GM18873 (cell line): ENCODE measurements at regions not wholly inside any gene's neighbourhood (a gene's known extent, or its start where the extent isn't known, plus 50 kb on each side); places are given as distances from the start of the nearest gene placed in this dataset.

Experiments used
- ATAC-seq: cut with Tn5 transposase; IDR thresholded peaks from one replicate; pipeline ENCODE4 v1.9.1; 2021; ENCODE audit warnings: mild to moderate bottlenecking, moderate library complexity, moderate number of reproducible peaks; ENCODE audit not compliant: unreplicated experiment, low FRiP score

- ATAC-seq = no peak
Measured at GRCh38 chr13:34419755-34420154, 522.3 kb upstream of the NBEA start.

DNA sequence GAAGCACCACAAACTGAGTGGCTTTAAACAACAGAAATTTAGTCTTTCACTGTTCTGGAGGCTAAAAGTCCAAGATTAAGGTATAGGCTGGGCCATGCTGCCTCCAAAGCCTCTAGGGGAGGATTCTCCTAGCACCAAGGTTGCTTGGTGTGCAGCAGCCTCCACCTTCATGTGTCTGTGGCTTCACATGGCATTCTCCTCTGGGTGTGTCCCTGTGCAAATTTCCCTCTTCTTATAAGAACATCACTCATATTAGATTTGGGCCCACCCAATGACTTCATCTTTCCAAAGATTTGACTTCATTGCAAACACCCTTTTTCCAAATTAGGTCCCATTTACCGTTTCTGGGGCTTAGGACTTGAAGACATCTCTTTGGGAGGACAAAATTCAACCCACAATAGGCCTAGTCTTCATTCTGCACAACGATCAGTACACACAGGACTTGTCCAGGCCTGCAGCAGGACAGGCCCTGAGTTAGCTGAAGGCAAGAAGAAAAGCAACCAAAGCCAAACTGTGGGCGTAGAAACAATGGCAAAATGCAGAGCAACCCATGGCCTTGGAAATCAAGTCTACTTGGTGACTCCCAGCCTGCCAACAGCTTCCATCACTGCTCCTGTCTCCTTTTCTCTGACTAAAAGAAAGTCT lies 521.2 kb upstream of the NBEA start:
- ATAC-seq = no peak

DNA sequence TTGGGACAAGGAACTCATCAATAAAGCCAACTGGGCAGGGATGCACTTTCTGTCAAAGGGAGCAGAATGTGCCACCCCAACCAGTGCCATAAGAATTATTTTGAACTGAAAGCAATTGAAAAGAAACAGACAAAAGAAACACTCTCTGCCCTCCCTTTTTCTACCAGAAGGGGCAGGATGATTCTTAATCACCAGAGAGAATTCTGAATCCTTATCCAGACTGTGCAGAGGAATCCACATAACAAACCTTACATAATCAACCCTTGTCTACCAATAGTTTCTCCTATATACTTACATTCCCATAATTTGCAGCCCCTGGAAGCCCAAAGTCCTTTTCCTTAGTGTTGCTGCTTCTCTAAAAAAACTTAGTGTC lies 520.7 kb upstream of the NBEA start:
- no peak for ATAC-seq

DNA sequence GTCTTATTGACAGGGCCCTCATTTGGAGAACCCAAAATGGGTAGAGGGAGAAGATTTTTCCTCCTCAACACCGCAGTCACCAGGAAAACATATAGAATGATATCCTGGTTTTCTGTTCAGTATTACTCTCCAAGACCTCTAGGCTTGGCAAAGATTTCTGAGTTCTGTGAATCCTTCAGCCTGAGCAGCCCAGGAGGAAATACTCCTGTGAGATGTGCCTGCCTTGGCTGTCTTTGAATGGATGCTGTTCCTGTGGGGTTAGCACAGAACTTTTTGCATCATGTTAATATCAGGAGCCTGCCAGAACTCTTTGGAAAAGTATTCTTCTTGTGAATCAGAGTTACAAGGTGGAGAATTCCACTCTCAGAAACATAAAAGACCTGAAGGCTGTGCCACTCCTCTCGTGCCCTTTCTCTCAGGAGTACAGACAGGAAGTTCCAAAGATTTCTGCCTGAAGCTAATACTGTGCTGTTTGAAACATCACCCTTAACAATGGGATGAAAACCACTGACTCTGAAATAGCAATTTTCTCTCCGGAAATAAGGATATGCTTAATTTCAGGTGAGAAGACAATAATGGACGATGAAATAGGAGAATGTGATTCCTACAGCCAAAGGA lies 520.1 kb upstream of the NBEA start:
- no peak for ATAC-seq

GRCh38 chr13:34422956-34423355 lies 519.1 kb upstream of the NBEA start:
- ATAC-seq = no peak

DNA sequence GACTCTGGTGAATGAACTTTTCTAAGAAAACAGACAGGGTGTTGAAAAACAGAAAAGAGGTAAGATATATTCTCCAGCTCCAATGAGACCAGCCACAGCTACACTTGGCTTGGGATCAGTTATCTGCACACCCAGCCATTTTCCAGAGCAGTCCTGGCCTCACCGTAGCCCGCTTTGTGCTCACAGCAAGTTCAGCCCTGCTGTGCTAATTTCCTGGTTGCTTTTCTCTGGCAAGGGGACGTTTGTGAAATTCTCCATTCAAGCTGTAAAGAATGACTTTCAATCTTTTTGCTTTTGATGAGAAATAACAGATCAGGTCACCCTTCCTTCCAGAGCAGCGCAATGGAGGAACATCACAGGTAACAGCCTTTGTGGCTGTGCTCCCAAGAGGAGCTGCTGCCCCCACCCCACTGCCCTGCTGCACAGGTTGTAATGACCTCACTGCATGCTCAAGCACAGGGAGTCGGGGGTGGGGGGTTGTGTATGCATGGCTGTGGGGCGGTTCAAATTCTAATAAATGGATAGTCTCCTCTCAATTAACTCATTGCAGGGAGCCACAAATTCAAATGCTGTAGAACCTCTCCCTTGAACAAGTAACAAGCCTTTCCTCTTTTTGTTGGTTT lies 516.6 kb upstream of the NBEA start:
- ATAC-seq = no peak

GRCh38 chr13:34428911-34429310 lies 513.2 kb upstream of the NBEA start:
- no peak for ATAC-seq

GRCh38 chr13:34430294-34430693 lies 511.8 kb upstream of the NBEA start:
- no peak for ATAC-seq

GRCh38 chr13:34431827-34432581 lies 510.1 kb upstream of the NBEA start:
- ATAC-seq = no peak

DNA sequence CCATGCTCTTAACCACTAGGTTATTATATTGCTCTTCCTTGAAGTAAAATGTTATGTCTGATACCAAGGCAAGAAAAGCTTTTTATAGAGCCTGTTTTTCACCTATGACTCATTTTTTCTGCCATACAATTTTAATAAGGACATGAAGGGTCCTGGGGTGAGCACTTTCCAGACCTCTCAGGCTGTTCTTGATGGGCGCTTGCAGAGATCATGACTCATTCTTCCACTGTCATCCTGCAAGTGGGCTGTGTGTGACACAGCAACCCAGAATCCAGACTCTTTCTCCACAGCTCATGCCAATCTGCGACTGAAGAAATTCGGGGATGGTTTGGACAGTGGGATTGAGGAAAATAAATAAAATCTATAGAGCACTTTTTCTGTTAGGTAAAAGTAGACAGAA lies 506.7 kb upstream of the NBEA start:
- ATAC-seq = no peak

DNA sequence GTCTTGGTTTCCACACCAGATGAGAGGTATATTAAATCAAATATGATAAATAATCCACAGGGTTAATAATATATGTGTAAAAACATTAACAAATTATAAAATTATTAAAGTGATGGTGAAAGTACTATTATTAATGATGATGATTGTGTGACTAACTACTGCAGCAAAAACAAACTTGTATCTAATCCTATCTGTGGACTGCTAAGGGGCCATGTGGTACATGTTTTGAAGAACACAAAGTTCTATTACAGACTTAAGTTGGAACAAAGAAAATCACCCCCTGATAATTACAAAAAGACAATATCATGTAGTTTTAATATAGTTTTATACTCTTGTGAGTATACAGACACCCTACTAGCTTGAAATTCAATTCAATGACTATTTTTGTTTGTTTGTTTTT lies 504.2 kb upstream of the NBEA start:
- no peak for ATAC-seq

DNA sequence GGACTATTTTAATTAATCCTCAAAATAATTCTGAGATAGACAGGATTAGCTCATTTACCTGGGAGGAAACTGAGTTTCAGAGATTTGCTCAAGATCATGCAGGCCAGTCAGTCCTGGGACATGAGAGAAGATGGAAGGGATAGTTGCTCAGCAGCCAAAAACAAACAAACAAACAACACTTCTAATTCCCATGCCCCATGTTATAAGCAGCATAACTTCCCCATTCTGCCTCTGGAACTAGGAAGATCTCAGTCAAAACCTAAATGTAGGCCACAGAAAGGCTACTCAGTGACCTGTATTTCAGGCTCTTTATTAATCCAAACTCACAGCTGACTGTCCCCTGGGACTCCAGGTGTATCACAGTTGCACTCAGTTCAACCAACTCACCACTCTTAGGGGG lies 489.2 kb upstream of the NBEA start:
- ATAC-seq = no peak

GRCh38 chr13:34458756-34459715 lies 483.0 kb upstream of the NBEA start:
- ATAC-seq = no peak

DNA sequence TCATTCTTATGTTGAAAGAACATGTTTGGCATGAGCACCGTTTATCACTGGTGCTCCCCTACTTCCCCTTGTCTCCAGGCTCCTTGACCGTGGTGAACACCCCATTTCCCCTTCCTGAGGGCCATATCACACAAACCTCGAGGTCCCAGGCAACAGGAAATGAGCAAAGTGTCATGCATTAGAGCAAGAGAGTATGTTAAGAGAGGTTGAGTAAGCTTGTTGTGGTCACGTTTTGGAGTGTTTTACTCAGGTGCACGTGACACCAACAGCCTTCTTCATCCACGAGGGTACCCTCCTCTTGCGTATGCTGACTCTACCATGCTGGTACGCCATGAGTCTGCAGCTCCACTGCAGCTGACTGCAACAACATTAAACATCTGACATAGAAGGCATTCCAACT lies 482.2 kb upstream of the NBEA start:
- no peak for ATAC-seq

DNA sequence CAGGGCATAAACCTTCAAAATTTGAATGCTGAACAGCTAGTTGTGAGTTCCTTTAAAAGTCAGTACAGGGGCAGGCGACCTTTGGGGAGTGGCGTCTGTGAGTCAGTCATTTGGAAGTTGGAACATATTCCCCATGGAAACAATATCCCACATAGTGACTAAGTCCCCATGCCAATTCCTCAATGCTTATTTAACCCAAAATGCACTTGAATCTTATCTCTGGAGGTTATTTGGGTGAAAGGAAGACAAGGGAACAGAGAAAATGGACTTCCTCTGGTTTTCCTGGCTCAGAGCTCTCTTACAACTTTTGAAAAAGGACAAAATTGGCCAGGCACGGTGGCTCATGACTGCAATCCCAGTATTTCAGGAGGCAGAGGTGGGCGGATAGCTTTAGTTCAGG lies 479.2 kb upstream of the NBEA start:
- ATAC-seq = no peak

- ATAC-seq = no peak
Measured at GRCh38 chr13:34464011-34464410, 478.1 kb upstream of the NBEA start.

- ATAC-seq = no peak
Measured at GRCh38 chr13:34465423-34465922, 476.6 kb upstream of the NBEA start.

DNA sequence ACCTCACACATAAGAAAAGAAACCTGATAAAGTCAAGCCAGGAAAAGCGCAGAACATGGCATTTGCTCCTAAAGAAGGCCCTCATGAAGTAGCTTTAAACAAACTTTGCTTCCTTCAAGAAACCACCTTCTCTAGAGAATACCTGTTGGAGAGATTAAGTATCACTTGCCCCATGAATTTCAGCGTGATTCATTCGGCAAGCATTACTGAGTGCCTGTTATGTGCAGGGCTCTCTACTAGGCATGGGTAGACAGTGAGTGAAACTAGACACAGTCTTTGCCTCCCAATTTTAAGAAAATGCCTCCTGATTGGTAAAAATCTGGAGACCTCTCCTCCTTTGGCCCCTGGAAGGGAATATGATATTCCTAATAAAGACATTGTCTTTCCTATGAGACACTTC lies 475.8 kb upstream of the NBEA start:
- no peak for ATAC-seq

DNA sequence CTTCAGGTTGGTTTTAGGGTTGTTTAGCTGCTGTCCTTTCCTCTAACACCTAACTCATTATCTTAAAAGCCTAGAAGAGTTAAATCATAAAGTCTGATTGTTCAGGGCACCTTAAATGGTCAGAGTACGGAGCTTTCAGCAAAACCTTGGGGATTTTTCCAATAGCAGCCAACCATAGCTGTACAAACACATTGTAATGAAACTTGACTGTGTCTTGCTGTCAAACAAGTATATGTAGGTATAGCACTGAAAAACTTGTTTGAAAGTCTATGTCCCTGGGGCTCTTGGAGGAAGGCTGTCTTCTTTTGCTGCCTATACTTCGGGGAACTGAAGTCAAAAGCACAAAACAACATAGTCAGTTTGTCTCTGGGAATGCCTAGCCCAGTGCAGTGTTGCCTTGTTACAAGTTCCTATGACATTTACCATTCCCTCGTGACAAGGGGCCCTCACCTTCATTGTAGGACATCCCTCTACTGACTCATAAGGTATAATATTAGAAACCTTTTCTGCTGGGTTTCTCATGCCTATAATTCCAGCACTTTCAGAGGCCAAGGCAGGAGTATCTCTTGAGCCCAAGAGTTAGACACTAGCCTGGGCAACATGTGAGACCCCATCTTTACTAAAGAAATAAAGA lies 474.5 kb upstream of the NBEA start:
- no peak for ATAC-seq
